HCT116 (cell line): ENCODE measurements at regions not wholly inside any gene's neighbourhood (a gene's known extent, or its start where the extent isn't known, plus 50 kb on each side); places are given as distances from the start of the nearest gene placed in this dataset.

ENCODE experiments used
- JUND ChIP-seq: IDR thresholded peaks from 2 replicates; pipeline ENCODE4 v1.6.1; 2012
- MAX ChIP-seq: IDR thresholded peaks from 2 replicates; pipeline ENCODE4 v1.6.1; 2012
- TF ChIP-seq, protein P1 (sequence below), 3 experiments: fragments of 200-600 bp in 1 of 3; sonication (generic) in 1 of 3; IDR thresholded peaks in 2 of 3; conservative IDR thresholded peaks in 1 of 3; 2 replicates each; pipeline ENCODE4 v1.5.1; 2012 to 2017; ENCODE audit warnings: low read depth in 2 of 3, low read length in 2 of 3, antibody characterized with exemption in 1 of 3, borderline replicate concordance in 1 of 3, control low read depth in 1 of 3, mild to moderate bottlenecking in 1 of 3, mixed read lengths in 1 of 3, mixed run types in 1 of 3, moderate library complexity in 1 of 3; ENCODE audit not compliant: insufficient read depth in 1 of 3

GRCh38 chr19:30879736-30880135 is 469.5 kb downstream of the TSHZ3 start:
- TF ChIP-seq, protein P1, sequence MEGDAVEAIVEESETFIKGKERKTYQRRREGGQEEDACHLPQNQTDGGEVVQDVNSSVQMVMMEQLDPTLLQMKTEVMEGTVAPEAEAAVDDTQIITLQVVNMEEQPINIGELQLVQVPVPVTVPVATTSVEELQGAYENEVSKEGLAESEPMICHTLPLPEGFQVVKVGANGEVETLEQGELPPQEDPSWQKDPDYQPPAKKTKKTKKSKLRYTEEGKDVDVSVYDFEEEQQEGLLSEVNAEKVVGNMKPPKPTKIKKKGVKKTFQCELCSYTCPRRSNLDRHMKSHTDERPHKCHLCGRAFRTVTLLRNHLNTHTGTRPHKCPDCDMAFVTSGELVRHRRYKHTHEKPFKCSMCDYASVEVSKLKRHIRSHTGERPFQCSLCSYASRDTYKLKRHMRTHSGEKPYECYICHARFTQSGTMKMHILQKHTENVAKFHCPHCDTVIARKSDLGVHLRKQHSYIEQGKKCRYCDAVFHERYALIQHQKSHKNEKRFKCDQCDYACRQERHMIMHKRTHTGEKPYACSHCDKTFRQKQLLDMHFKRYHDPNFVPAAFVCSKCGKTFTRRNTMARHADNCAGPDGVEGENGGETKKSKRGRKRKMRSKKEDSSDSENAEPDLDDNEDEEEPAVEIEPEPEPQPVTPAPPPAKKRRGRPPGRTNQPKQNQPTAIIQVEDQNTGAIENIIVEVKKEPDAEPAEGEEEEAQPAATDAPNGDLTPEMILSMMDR (IDR thresholded peaks at IDR 0.05 in 2 of 3, conservative IDR thresholded peaks at IDR 0.05 in 1 of 3; ENCODE audit: borderline replicate concordance in 1 of 3, insufficient read depth in 1 of 3, low read depth in 2 of 3, low read length in 2 of 3): no peak
- TF ChIP-seq JUND: no peak
- no peak for TF ChIP-seq MAX
